HepG2 (cell line): ENCODE measurements at regions not wholly inside any gene's neighbourhood (a gene's known extent, or its start where the extent isn't known, plus 50 kb on each side); places are given as distances from the start of the nearest gene placed in this dataset.
A peak's percentile ranks its signal among the peaks of the same experiment; 100 is the strongest.

ENCODE experiments used
- ATAC-seq: fragments of 200-7000 bp; cut with Tn5 transposase; 3 replicates; pipeline ENCODE4 v1.9.1; 2020; ENCODE audit warnings: mild to moderate bottlenecking, moderate library complexity
- BruUV-seq: library from RNA; stranded (reverse); fragments of 400-500 nt; replicated peaks from 2 replicates; lab custom pipeline; 2021; lab: Mats Ljungman, UMichigan
- CTCF ChIA-PET: fragments of 300-600 bp; formaldehyde crosslinking; extraction: SDS; loops from one replicate; lab custom pipeline; 2021; ENCODE audit warnings: low total read pairs, inconsistent platforms, low intra/inter-chr PET ratio; lab: Yijun Ruan, JAX
- POLR2A ChIA-PET: fragments of 350-600 bp; sonication (Branson Sonifier 250); formaldehyde crosslinking; loops from one replicate; lab custom pipeline; 2020; ENCODE audit warnings: antibody characterized with exemption, inconsistent platforms; lab: Yijun Ruan, JAX
- DNase-seq: peaks from one replicate; pipeline ENCODE4 v3.0.0-alpha.2; 2015; ENCODE audit warnings: low spot score
- FAIRE-seq: peaks from 3 replicates; lab custom pipeline; 2011; peaks lifted over from hg19 to GRCh38; lab: Jason Lieb, UNC
- H2AFZ ChIP-seq: one replicate; pipeline ENCODE4 v1.6.1; 2011; ENCODE audit warnings: low read length, inconsistent platforms
- H3K27ac ChIP-seq: fragments of 300-600 bp; 3 replicates; pipeline ENCODE4 v1.8.0; 2011; ENCODE audit warnings: mixed run types, mild to moderate bottlenecking, mixed read lengths, low read length, inconsistent platforms; ENCODE audit not compliant: insufficient read depth; ENCODE audit errors: extremely low read length
- H3K27me3 ChIP-seq, 2 experiments: fragments of 200-600 bp in 1 of 2; 2 replicates in 1 of 2; 3 replicates in 1 of 2; pipeline versions ENCODE4 v1.6.0 to v1.8.0; 2011; ENCODE audit warnings: low read length in 2 of 2, mild to moderate bottlenecking in 2 of 2, moderate library complexity in 2 of 2, inconsistent platforms in 1 of 2; ENCODE audit not compliant: insufficient read depth in 2 of 2, control insufficient read depth in 1 of 2
- H3K36me3 ChIP-seq, 2 experiments: fragments of 200-600 bp in 1 of 2; replicated peaks in 1 of 2; 2 replicates in 1 of 2; 3 replicates in 1 of 2; pipeline versions ENCODE4 v1.5.1 to v1.8.0; 2011; ENCODE audit warnings: low read length in 2 of 2, inconsistent platforms in 1 of 2; ENCODE audit not compliant: insufficient read depth in 2 of 2, control insufficient read depth in 1 of 2
- H3K4me1 ChIP-seq: 2 replicates; pipeline ENCODE4 v1.5.1; 2012; ENCODE audit warnings: low read length, inconsistent platforms; ENCODE audit not compliant: insufficient read depth
- H3K4me2 ChIP-seq: 2 replicates; pipeline ENCODE4 v1.6.0; 2011; ENCODE audit warnings: low read depth, low read length, inconsistent platforms
- H3K4me3 ChIP-seq, 3 experiments: fragments of 200-600 bp in 1 of 3; sonication (generic), shearing (Covaris generic) in 1 of 3; replicated peaks in 1 of 3; 2 replicates each; pipeline ENCODE4 v1.5.1; 2011 to 2016; ENCODE audit warnings: low read length in 3 of 3, inconsistent platforms in 2 of 3, low read depth in 2 of 3, mild to moderate bottlenecking in 2 of 3, control low read depth in 1 of 3, mixed read lengths in 1 of 3; ENCODE audit not compliant: insufficient read depth in 1 of 3
- H3K79me2 ChIP-seq: one replicate; pipeline ENCODE4 v1.6.1; 2011; ENCODE audit warnings: low read length, inconsistent platforms; ENCODE audit not compliant: insufficient read depth
- H3K9ac ChIP-seq: 2 replicates; pipeline ENCODE4 v1.6.0; 2011; ENCODE audit warnings: mild to moderate bottlenecking, low read depth, low read length, inconsistent platforms; ENCODE audit not compliant: insufficient read depth
- H3K9me3 ChIP-seq: 2 replicates; pipeline ENCODE4 v1.5.1; 2012; ENCODE audit warnings: mild to moderate bottlenecking, low read length
- H4K20me1 ChIP-seq: 2 replicates; pipeline ENCODE4 v1.6.0; 2011; ENCODE audit warnings: inconsistent platforms, mild to moderate bottlenecking, low read length, moderate library complexity; ENCODE audit not compliant: insufficient read depth
- ATF7 ChIP-seq, 2 experiments: fragments of 450-650 bp in 1 of 2; sonication (generic) in 1 of 2; formaldehyde crosslinking in 1 of 2; IDR thresholded peaks; 2 replicates each; pipeline versions ENCODE4 v1.4.0 to v1.6.1; 2016 to 2020; ENCODE audit warnings: antibody characterized with exemption in 1 of 2, mild to moderate bottlenecking in 1 of 2, missing genetic modification reagents in 1 of 2
- CC2D1A ChIP-seq: sonication (generic); formaldehyde crosslinking; IDR thresholded peaks from 2 replicates; pipeline ENCODE4 v1.8.1; 2023; ENCODE audit warnings: mild to moderate bottlenecking, missing genetic modification reagents
- E2F1 ChIP-seq: sonication (generic); formaldehyde crosslinking; IDR thresholded peaks from 2 replicates; pipeline ENCODE4 v1.5.0; 2020; ENCODE audit warnings: missing genetic modification reagents
- HOXA7 ChIP-seq: sonication (generic); formaldehyde crosslinking; IDR thresholded peaks from 2 replicates; pipeline ENCODE4 v1.8.1; 2022; ENCODE audit warnings: mild to moderate bottlenecking, missing genetic modification reagents, moderate library complexity
- IRF1 ChIP-seq: sonication (generic); formaldehyde crosslinking; IDR thresholded peaks from 2 replicates; pipeline ENCODE4 v1.4.0; 2020; ENCODE audit warnings: low read depth, mild to moderate bottlenecking, missing genetic modification reagents
- KDM3A ChIP-seq: IDR thresholded peaks from 2 replicates; pipeline ENCODE4 v1.6.1; 2018; ENCODE audit warnings: low read depth, missing compliant biosample characterization
- RBM39 ChIP-seq: fragments of 200-400 bp; formaldehyde crosslinking; IDR thresholded peaks from one replicate; pipeline ENCODE4 v1.6.1; 2018; ENCODE audit warnings: antibody characterized with exemption, mild to moderate bottlenecking, low read depth, low read length; ENCODE audit not compliant: poor library complexity, severe bottlenecking
- SATB2 ChIP-seq: sonication (generic); formaldehyde crosslinking; IDR thresholded peaks from 2 replicates; pipeline ENCODE4 v1.5.0; 2020; ENCODE audit warnings: missing genetic modification reagents
- TFDP1 ChIP-seq: IDR thresholded peaks from 2 replicates; pipeline ENCODE4 v1.6.1; 2016; ENCODE audit warnings: missing compliant biosample characterization, missing genetic modification reagents, borderline replicate concordance
- ZBTB46 ChIP-seq: sonication (generic); formaldehyde crosslinking; IDR thresholded peaks from 2 replicates; pipeline ENCODE4 v1.4.0; 2020; ENCODE audit warnings: mild to moderate bottlenecking, missing genetic modification reagents, borderline replicate concordance
- ZNF275 ChIP-seq: sonication (generic); formaldehyde crosslinking; IDR thresholded peaks from 2 replicates; pipeline ENCODE4 v1.8.0; 2022; ENCODE audit warnings: missing genetic modification reagents, mild to moderate bottlenecking, inconsistent platforms, borderline replicate concordance
- ZNF546 ChIP-seq: sonication (generic); formaldehyde crosslinking; conservative IDR thresholded peaks from 2 replicates; pipeline ENCODE4 v1.8.1; 2023; ENCODE audit warnings: mild to moderate bottlenecking, missing genetic modification reagents
- WGBS: methylation state at CpG from one replicate; pipeline ENCODE4 v1.1.6; 2017; ENCODE audit warnings: low lambda C conversion rate; 5-methylcytosine and 5-hydroxymethylcytosine counted together
- in situ Hi-C: cut with HindIII; loops from 2 replicates; pipeline ENCODE4 v1.10.0; 2017; ENCODE audit warnings: low pct_unique_long_range_greater_than_20kb; ENCODE audit not compliant: extremely low pct_ligation_motif_present
- intact Hi-C: fragments of 100-400 bp; cut with micrococcal nuclease; formaldehyde crosslinking; loops from one replicate; pipeline ENCODE4 v1.10.0; 2022; ENCODE audit not compliant: unreplicated experiment

- Histone ChIP-seq H2AFZ (no peak overlapping the region), H3K4me2 (no peak overlapping the region), H3K27me3 (no peaks in the 10 kb centered on the region), H3K4me1 (no peaks in the 10 kb centered on the region; the same call in 1 of the 2 replicates), H3K9me3 (no peaks in the 10 kb centered on the region), H3K36me3 (no peaks in the 10 kb centered on the region), H3K27ac (no peak overlapping the region), H3K4me3 (no peak overlapping the region), H3K9ac (no peak overlapping the region), H4K20me1 (no peaks in the 10 kb centered on the region), H3K79me2 (no peaks in the 10 kb centered on the region)
- ATAC-seq (no peak), DNase-seq (no peak), FAIRE-seq (no peak)
- TF ChIP-seq SATB2 (CRISPR knock-in tag) (no peak), TFDP1 (CRISPR knock-in tag) (no peak), ZBTB46 (no peak), IRF1 (CRISPR knock-in tag) (no peak)
- POLR2A ChIA-PET = no interaction called here
- CTCF ChIA-PET = no interaction called here
- 0% methylated on average over 1 of the region's 1 CpG for WGBS
- intact Hi-C loops = no loop called here
- in situ Hi-C loops = no loop called here
- BruUV-seq = no TSS peak
Measured at GRCh38 chrX:38941675-38942074, 140.4 kb downstream of the MID1IP1 start.

- Histone ChIP-seq H3K4me3 (no peak overlapping the region), H3K9me3 (no peaks in the 10 kb centered on the region), H3K4me1 (no peaks in the 10 kb centered on the region), H2AFZ (no peak overlapping the region), H4K20me1 (no peaks in the 10 kb centered on the region), H3K27me3 (no peaks in the 10 kb centered on the region), H3K4me2 (no peak overlapping the region), H3K36me3 (no peaks in the 10 kb centered on the region), H3K27ac (no peak overlapping the region), H3K79me2 (no peaks in the 10 kb centered on the region), H3K9ac (no peak overlapping the region)
- intact Hi-C loops (no loop called here), in situ Hi-C loops (no loop called here)
- no peak for FAIRE-seq
- CTCF ChIA-PET = no interaction called here
- no peak for DNase-seq
- BruUV-seq = no TSS peak
- WGBS = 0% methylated on average over 1 of the region's 1 CpG
- no peak for ATAC-seq
- POLR2A ChIA-PET = no interaction called here
- TF ChIP-seq ATF7 (IDR thresholded peaks at IDR 0.05) = peak; percentile 95
- TF ChIP-seq ATF7 (CRISPR knock-in tag; IDR thresholded peaks at IDR 0.05) = no peak
- no peak for TF ChIP-seq ZNF275 (CRISPR knock-in tag)
- TF ChIP-seq HOXA7 (CRISPR knock-in tag) = no peak
- TF ChIP-seq CC2D1A (CRISPR knock-in tag) = no peak
- TF ChIP-seq RBM39 = no peak
- TF ChIP-seq E2F1 (CRISPR knock-in tag) = no peak
- no peak for TF ChIP-seq ZNF546 (CRISPR knock-in tag)
- no peak for TF ChIP-seq KDM3A
Measured at GRCh38 chrX:38943120-38943519, 141.9 kb downstream of the MID1IP1 start.
